Osteoblast (primary cell): ENCODE measurements at regions not wholly inside any gene's neighbourhood (a gene's known extent, or its start where the extent isn't known, plus 50 kb on each side); places are given as distances from the start of the nearest gene placed in this dataset.

ENCODE experiments used
- DNase-seq: peaks from one replicate; pipeline ENCODE4 v3.0.0; 2011; ENCODE audit warnings: low spot score, mixed read lengths; ENCODE audit not compliant: insufficient read length; ENCODE audit errors: missing footprints
- H2AFZ ChIP-seq: 2 replicates; pipeline ENCODE4 v1.6.0; 2011; ENCODE audit warnings: mild to moderate bottlenecking, low read length
- H3K27ac ChIP-seq: 2 replicates; pipeline ENCODE4 v1.5.1; 2011; ENCODE audit warnings: mild to moderate bottlenecking, low read depth, low read length, moderate library complexity
- H3K27me3 ChIP-seq: 2 replicates; pipeline ENCODE4 v1.6.0; 2012; ENCODE audit warnings: mild to moderate bottlenecking, control low read depth, inconsistent platforms, low read length, moderate library complexity; ENCODE audit not compliant: insufficient read depth
- H3K36me3 ChIP-seq: 2 replicates; pipeline ENCODE4 v1.5.1; 2011; ENCODE audit warnings: mild to moderate bottlenecking, low read length, control low read depth, moderate library complexity; ENCODE audit not compliant: insufficient read depth
- H3K4me1 ChIP-seq: 2 replicates; pipeline ENCODE4 v1.5.1; 2011; ENCODE audit warnings: mild to moderate bottlenecking, low read length, control low read depth, moderate library complexity; ENCODE audit not compliant: insufficient read depth
- H3K4me2 ChIP-seq: 2 replicates; pipeline ENCODE4 v1.6.0; 2011; ENCODE audit warnings: mild to moderate bottlenecking, low read length; ENCODE audit not compliant: insufficient read depth
- H3K4me3 ChIP-seq: fragments of 200-600 bp; sonication (generic); 3 replicates; pipeline ENCODE4 v1.5.1; 2012; ENCODE audit warnings: mild to moderate bottlenecking, low read length, inconsistent platforms; ENCODE audit not compliant: insufficient read depth
- H3K79me2 ChIP-seq: 2 replicates; pipeline ENCODE4 v1.6.0; 2012; ENCODE audit warnings: mild to moderate bottlenecking, low read length, control low read depth, inconsistent platforms; ENCODE audit not compliant: insufficient read depth
- H3K9me3 ChIP-seq: 2 replicates; pipeline ENCODE4 v1.5.1; 2011; ENCODE audit warnings: low read depth, low read length, control low read depth
- H4K20me1 ChIP-seq: 2 replicates; pipeline ENCODE4 v1.6.0; 2012; ENCODE audit warnings: mild to moderate bottlenecking, low read length, control low read depth; ENCODE audit not compliant: insufficient read depth
- CTCF ChIP-seq: IDR thresholded peaks from 2 replicates; pipeline ENCODE4 v1.5.1; 2011; ENCODE audit warnings: mild to moderate bottlenecking, low read depth, low read length, moderate library complexity; ENCODE audit errors: extremely low read depth

GRCh38 chr11:10358696-10359095 lies 53.8 kb downstream of the ADM start:
- Histone ChIP-seq H3K4me2 (no peak overlapping the region), H3K4me3 (no peak overlapping the region), H3K9me3 (no peaks in the 10 kb centered on the region), H3K79me2 (no peaks in the 10 kb centered on the region), H4K20me1 (no peaks in the 10 kb centered on the region), H3K27ac (no peak overlapping the region), H3K36me3 (no peaks in the 10 kb centered on the region), H3K4me1 (no peaks in the 10 kb centered on the region), H3K27me3 (no peaks in the 10 kb centered on the region), H2AFZ (no peak overlapping the region)
- no peak for TF ChIP-seq CTCF
- DNase-seq, result no peak

GRCh38 chr11:10359171-10359570 lies 54.3 kb downstream of the ADM start:
- no peak for DNase-seq
- Histone ChIP-seq H4K20me1 (no peaks in the 10 kb centered on the region), H3K27me3 (no peaks in the 10 kb centered on the region), H3K79me2 (no peaks in the 10 kb centered on the region), H2AFZ (no peak overlapping the region), H3K9me3 (no peaks in the 10 kb centered on the region), H3K36me3 (no peaks in the 10 kb centered on the region), H3K4me2 (no peak overlapping the region), H3K4me1 (no peaks in the 10 kb centered on the region), H3K27ac (no peak overlapping the region), H3K4me3 (no peak overlapping the region)
- TF ChIP-seq CTCF, result no peak

- TF ChIP-seq CTCF, result no peak
Measured at GRCh38 chr11:10360835-10361234, 56.0 kb downstream of the ADM start.

GRCh38 chr11:10365045-10365444 lies 60.2 kb downstream of the ADM start:
- H3K9me3 ChIP-seq, result no peaks in the 10 kb centered on the region
- H4K20me1 ChIP-seq, result no peaks in the 10 kb centered on the region
- H3K4me3 ChIP-seq, result no peak overlapping the region
- no peaks in the 10 kb centered on the region for H3K36me3 ChIP-seq
- no peaks in the 10 kb centered on the region for H3K79me2 ChIP-seq
- DNase-seq, result no peak
- H2AFZ ChIP-seq, result no peak overlapping the region
- peaks cover 13% of the 10 kb centered on the region for H3K4me1 ChIP-seq
- TF ChIP-seq CTCF, result no peak
- H3K4me2 ChIP-seq, result no peak overlapping the region
- no peaks in the 10 kb centered on the region for H3K27me3 ChIP-seq
- no peak overlapping the region for H3K27ac ChIP-seq

More at GRCh38 chr11:10360835-10361234, 56.0 kb downstream of the ADM start:
- H3K27ac ChIP-seq, result no peak overlapping the region
- no peak overlapping the region for H3K4me3 ChIP-seq
- no peaks in the 10 kb centered on the region for H3K27me3 ChIP-seq
- no peak for DNase-seq
- no peaks in the 10 kb centered on the region for H3K79me2 ChIP-seq
- no peak overlapping the region for H3K4me2 ChIP-seq
- no peaks in the 10 kb centered on the region for H3K4me1 ChIP-seq
- no peaks in the 10 kb centered on the region for H3K36me3 ChIP-seq
- H3K9me3 ChIP-seq, result no peaks in the 10 kb centered on the region
- H4K20me1 ChIP-seq, result no peaks in the 10 kb centered on the region
- H2AFZ ChIP-seq, result no peak overlapping the region
